ENCODE measurements at regions not wholly inside any gene's neighbourhood (a gene's known extent, or its start where the extent isn't known, plus 50 kb on each side); places are given as distances from the start of the nearest gene placed in this dataset.

- no peak for TF ChIP-seq ARNT (IDR thresholded peaks at IDR 0.05)
- no peak for TF ChIP-seq FOXK2 (IDR thresholded peaks at IDR 0.05)
- TF ChIP-seq BHLHE40 (IDR thresholded peaks at IDR 0.05; ENCODE audit: borderline replicate concordance) = no peak
- no peak for TF ChIP-seq HDGF (IDR thresholded peaks at IDR 0.05; ENCODE audit: borderline replicate concordance)
- TF ChIP-seq SP1 (IDR thresholded peaks at IDR 0.05) = no peak
- no peak for TF ChIP-seq SUZ12 (IDR thresholded peaks at IDR 0.05)
- no peak for TF ChIP-seq PKNOX1 (IDR thresholded peaks at IDR 0.05)
- no peak for TF ChIP-seq FOXM1 (IDR thresholded peaks at IDR 0.05; ENCODE audit: borderline replicate concordance)
- no peak for TF ChIP-seq FOXA1 (IDR thresholded peaks at IDR 0.05)
- no peak for TF ChIP-seq ZNF384 (IDR thresholded peaks at IDR 0.05)
- TF ChIP-seq ELF4 (IDR thresholded peaks at IDR 0.05) = no peak
- no peak for TF ChIP-seq TARDBP (IDR thresholded peaks at IDR 0.05)
Observed at GRCh38 chr16:7111265-7111664, 221.4 kb upstream of the RBFOX1 start.
